HepG2 (cell line): ENCODE measurements at regions not wholly inside any gene's neighbourhood (a gene's known extent, or its start where the extent isn't known, plus 50 kb on each side); places are given as distances from the start of the nearest gene placed in this dataset.

Source experiments
- ARID4A ChIP-seq: sonication (generic); formaldehyde crosslinking; IDR thresholded peaks from 2 replicates; pipeline ENCODE4 v1.5.0; 2020; ENCODE audit warnings: mild to moderate bottlenecking, missing genetic modification reagents, borderline replicate concordance
- ELF3 ChIP-seq: IDR thresholded peaks from 2 replicates; pipeline ENCODE4 v1.6.1; 2016; ENCODE audit warnings: missing genetic modification reagents, missing compliant biosample characterization
- FOXJ3 ChIP-seq: sonication (generic); formaldehyde crosslinking; IDR thresholded peaks from 2 replicates; pipeline ENCODE4 v1.4.0; 2020; ENCODE audit warnings: missing genetic modification reagents, mild to moderate bottlenecking, borderline replicate concordance
- GABPB1 ChIP-seq: IDR thresholded peaks from 2 replicates; pipeline ENCODE4 v1.6.1; 2016; ENCODE audit warnings: mild to moderate bottlenecking, missing genetic modification reagents, moderate library complexity, missing compliant biosample characterization
- GMEB2 ChIP-seq: IDR thresholded peaks from 2 replicates; pipeline ENCODE4 v1.6.1; 2016; ENCODE audit warnings: missing biosample characterization, missing genetic modification reagents, low read depth
- HDAC1 ChIP-seq: sonication (generic); formaldehyde crosslinking; IDR thresholded peaks from 2 replicates; pipeline ENCODE4 v1.5.1; 2020; ENCODE audit warnings: mild to moderate bottlenecking, missing genetic modification reagents
- HDAC2 ChIP-seq: sonication (generic); formaldehyde crosslinking; IDR thresholded peaks from 2 replicates; pipeline ENCODE4 v1.4.0; 2020; ENCODE audit warnings: missing genetic modification reagents
- HIVEP1 ChIP-seq: sonication (generic); formaldehyde crosslinking; IDR thresholded peaks from 2 replicates; pipeline ENCODE4 v1.4.0; 2020; ENCODE audit warnings: mild to moderate bottlenecking, missing genetic modification reagents
- HMG20A ChIP-seq: IDR thresholded peaks from 2 replicates; pipeline ENCODE4 v1.6.1; 2016; ENCODE audit warnings: borderline replicate concordance
- IKZF1 ChIP-seq: fragments of 450-650 bp; IDR thresholded peaks from 2 replicates; pipeline ENCODE4 v1.7.1; 2016
- LCORL ChIP-seq, 2 experiments: fragments of 450-650 bp in 1 of 2; sonication (generic) in 1 of 2; formaldehyde crosslinking in 1 of 2; IDR thresholded peaks; 2 replicates each; pipeline versions ENCODE4 v1.5.0 to v1.6.1; 2017 to 2020; ENCODE audit warnings: antibody characterized with exemption in 1 of 2, missing genetic modification reagents in 1 of 2
- MIER3 ChIP-seq: IDR thresholded peaks from 2 replicates; pipeline ENCODE4 v1.6.1; 2016; ENCODE audit warnings: missing compliant biosample characterization, borderline replicate concordance
- NFKB2 ChIP-seq: sonication (generic); formaldehyde crosslinking; IDR thresholded peaks from 2 replicates; pipeline ENCODE4 v1.4.0; 2020; ENCODE audit warnings: missing genetic modification reagents, borderline replicate concordance
- NFKBIZ ChIP-seq: IDR thresholded peaks from 2 replicates; pipeline ENCODE4 v1.6.1; 2018; ENCODE audit warnings: missing genetic modification reagents, missing compliant biosample characterization
- NFRKB ChIP-seq: fragments of 450-650 bp; IDR thresholded peaks from 2 replicates; pipeline ENCODE4 v1.6.1; 2017
- RAD21 ChIP-seq: fragments of 450-650 bp; formaldehyde crosslinking; IDR thresholded peaks from 2 replicates; pipeline ENCODE4 v1.5.0; 2020; ENCODE audit warnings: mild to moderate bottlenecking
- SP2 ChIP-seq: sonication (generic); formaldehyde crosslinking; IDR thresholded peaks from 2 replicates; pipeline ENCODE4 v1.5.1; 2020; ENCODE audit warnings: mild to moderate bottlenecking, missing genetic modification reagents
- SUZ12 ChIP-seq: fragments of 150-350 bp; IDR thresholded peaks from 2 replicates; pipeline ENCODE4 v1.6.1; 2014; ENCODE audit warnings: low read depth, low read length
- ZBTB26 ChIP-seq: IDR thresholded peaks from 2 replicates; pipeline ENCODE4 v1.6.1; 2016; ENCODE audit warnings: missing compliant biosample characterization, missing genetic modification reagents, borderline replicate concordance
- ZNF235 ChIP-seq: sonication (generic); formaldehyde crosslinking; IDR thresholded peaks from 2 replicates; pipeline ENCODE4 v1.8.1; 2023; ENCODE audit warnings: mild to moderate bottlenecking, missing genetic modification reagents, borderline replicate concordance
- ZNF350 ChIP-seq: sonication (generic); formaldehyde crosslinking; IDR thresholded peaks from 2 replicates; pipeline ENCODE4 v1.4.0; 2020; ENCODE audit warnings: mild to moderate bottlenecking, low read depth, missing genetic modification reagents, borderline replicate concordance
- ZNF558 ChIP-seq: sonication (generic); formaldehyde crosslinking; IDR thresholded peaks from 2 replicates; pipeline ENCODE4 v1.9.0; 2022; ENCODE audit warnings: mild to moderate bottlenecking, missing genetic modification reagents, borderline replicate concordance
- ZSCAN25 ChIP-seq: sonication (generic); formaldehyde crosslinking; IDR thresholded peaks from 2 replicates; pipeline ENCODE4 v1.8.0; 2022; ENCODE audit warnings: mild to moderate bottlenecking, missing genetic modification reagents

GRCh38 chr20:53738039-53738944 lies 144.7 kb upstream of the ZNF217 start (continued):
- TF ChIP-seq HDAC1 (CRISPR knock-in tag), result peak; percentile 66
- TF ChIP-seq ARID4A (CRISPR knock-in tag), result peak; percentile 81
- TF ChIP-seq NFKBIZ (CRISPR knock-in tag), result 0 out of 2 replicates have a peak, but pooled peaks have one; percentile 33
- TF ChIP-seq ZNF235 (CRISPR knock-in tag), result no peak
- peak; percentile 49 for TF ChIP-seq FOXJ3 (CRISPR knock-in tag)
- TF ChIP-seq GABPB1 (CRISPR knock-in tag), result peak; percentile 53
- TF ChIP-seq HDAC2 (CRISPR knock-in tag), result peak; percentile 88
- TF ChIP-seq SP2 (CRISPR knock-in tag), result no peak
- 0 out of 2 replicates have a peak, but pooled peaks have one; percentile 53 for TF ChIP-seq ZSCAN25 (CRISPR knock-in tag)
- no peak for TF ChIP-seq GMEB2 (CRISPR knock-in tag)
- TF ChIP-seq HIVEP1, result peak; percentile 86
- no peak for TF ChIP-seq IKZF1
- peak; percentile 95 for TF ChIP-seq ZNF350 (CRISPR knock-in tag)
- TF ChIP-seq SUZ12, result no peak
- TF ChIP-seq MIER3 (CRISPR knock-in tag), result peak; percentile 84; the same call in 1 of the 2 replicates
- peak; percentile 76 for TF ChIP-seq ZBTB26
- peak; percentile 79 for TF ChIP-seq HMG20A (CRISPR knock-in tag)
- no peak for TF ChIP-seq LCORL (IDR thresholded peaks at IDR 0.05)
- TF ChIP-seq LCORL (CRISPR knock-in tag; IDR thresholded peaks at IDR 0.05), result peak; percentile 93
- 0 out of 2 replicates have a peak, but pooled peaks have one; percentile 24 for TF ChIP-seq RAD21 (CRISPR knock-in tag)
- TF ChIP-seq NFRKB, result no peak
- peak; percentile 49; the same call in 1 of the 2 replicates for TF ChIP-seq ELF3 (CRISPR knock-in tag)
- peak; percentile 71; the same call in 1 of the 2 replicates for TF ChIP-seq NFKB2 (CRISPR knock-in tag)
- no peak for TF ChIP-seq ZNF558
